T-helper 1 cell treated with Interleukin-12 subunit alpha and Interleukin-12 subunit beta and Interleukin-4 antibody, amounts not matched to agents 30 ng/mL and 1 ng/mL, for 36 hours (primary cell): ENCODE measurements at regions not wholly inside any gene's neighbourhood (a gene's known extent, or its start where the extent isn't known, plus 50 kb on each side); places are given as distances from the start of the nearest gene placed in this dataset.
"Not testable (repeated sequence)": the region's sequence is repeated elsewhere in the genome, so short reads cannot be mapped to it uniquely, and the experiment has no call there.

ENCODE experiments used
- intact Hi-C: fragments of 100-400 bp; cut with micrococcal nuclease; formaldehyde crosslinking; loops from one replicate; pipeline ENCODE4 v1.15.1; 2024

DNA sequence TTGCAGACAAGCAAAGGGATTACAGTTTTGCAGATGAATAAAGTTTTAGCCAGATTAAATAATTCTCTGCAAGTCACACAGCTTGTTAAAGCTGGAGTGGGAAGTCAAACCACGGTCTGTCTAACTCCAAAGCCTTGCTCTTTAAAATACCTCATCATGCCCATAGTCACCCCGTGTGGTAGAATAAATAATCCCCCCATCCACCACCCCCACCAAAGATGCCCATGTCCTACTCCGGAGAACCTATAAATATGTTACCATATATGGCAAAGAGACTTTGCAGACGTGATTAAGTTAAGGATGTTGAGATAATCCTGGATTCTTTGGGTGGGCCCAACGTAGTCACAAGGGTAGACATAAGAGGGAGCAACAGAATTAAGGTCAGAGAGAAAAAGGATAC, 118.7 kb downstream of the BEND2 start:
- intact Hi-C loops: no loop called here

DNA sequence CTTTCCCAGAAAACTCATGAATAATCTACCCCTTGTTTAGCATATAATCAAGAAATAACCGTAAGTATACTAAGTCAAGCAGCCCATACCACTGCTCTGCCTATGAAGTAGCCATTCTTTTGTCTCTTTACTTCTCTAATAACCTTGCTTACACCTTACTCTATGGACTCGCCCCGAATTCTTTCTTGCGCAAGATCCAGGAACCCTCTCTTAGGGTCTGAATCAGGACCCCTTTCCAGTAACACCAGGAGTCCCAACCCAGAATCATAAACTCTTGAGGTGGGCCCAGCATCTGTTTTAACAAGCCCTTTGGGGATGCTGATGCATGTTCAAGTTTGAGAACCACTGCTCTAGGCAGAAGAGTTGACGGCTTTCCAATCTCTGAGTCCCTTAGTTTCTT, 119.6 kb downstream of the BEND2 start:
- intact Hi-C loops: no loop called here

DNA sequence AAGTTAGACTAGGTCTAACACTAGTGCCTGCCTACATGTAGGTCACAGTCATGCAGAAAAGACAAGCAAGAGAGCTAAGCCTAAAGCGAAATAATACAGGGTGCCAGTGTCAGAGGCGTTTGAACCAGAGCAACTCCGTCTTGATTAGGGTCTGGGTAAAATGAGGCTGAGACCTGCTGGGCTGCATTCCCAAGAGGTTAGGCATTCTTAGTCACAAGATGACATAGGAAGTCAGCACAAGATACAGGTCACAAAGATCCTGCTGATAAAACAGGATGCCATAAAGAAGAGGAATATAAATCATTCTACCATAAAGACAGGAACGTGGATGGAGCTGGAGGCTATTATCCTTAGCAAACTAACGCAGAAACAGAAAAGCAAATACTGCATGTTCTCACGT, 120.9 kb downstream of the BEND2 start:
- intact Hi-C loops: no loop called here

DNA sequence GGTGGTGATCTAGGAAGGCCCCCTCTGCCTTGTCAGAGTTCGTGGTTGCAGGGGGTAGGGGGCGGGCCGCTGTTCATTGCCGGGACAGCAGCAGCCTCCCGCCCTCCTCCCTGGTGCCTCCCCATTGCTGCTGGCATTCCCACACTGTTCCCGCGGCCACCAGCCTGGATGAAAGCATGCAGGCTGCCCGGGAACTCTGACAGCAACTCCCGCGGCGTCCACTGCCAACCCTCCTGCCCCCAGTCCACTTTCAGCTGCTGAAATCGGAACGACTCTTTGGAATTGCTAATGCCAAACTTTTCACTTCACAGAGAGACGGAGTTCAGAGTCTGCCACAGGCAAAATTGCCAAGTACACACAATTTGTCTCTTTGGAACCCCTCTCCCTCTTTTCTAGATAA, 121.9 kb downstream of the BEND2 start:
- intact Hi-C loops: no loop called here

DNA sequence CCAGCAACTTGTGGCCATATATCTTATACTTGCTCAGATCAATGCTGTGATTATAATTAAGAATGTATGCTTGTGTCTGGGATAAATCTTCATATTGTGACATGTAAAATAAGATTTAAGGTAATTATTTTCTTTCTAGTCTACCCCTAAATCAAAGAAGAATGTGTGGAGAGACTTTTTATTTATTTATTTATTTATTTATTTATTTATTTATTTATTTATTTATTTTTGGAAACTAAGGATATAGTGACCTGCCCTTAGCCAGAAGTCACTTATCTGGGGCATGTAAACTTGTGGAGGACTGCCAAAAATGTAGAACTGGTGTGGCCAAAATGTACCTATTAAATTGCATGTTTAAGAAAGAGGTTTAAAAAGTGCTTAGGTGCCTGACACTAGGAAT, 144.3 kb downstream of the BEND2 start:
- intact Hi-C loops: no loop called here

DNA sequence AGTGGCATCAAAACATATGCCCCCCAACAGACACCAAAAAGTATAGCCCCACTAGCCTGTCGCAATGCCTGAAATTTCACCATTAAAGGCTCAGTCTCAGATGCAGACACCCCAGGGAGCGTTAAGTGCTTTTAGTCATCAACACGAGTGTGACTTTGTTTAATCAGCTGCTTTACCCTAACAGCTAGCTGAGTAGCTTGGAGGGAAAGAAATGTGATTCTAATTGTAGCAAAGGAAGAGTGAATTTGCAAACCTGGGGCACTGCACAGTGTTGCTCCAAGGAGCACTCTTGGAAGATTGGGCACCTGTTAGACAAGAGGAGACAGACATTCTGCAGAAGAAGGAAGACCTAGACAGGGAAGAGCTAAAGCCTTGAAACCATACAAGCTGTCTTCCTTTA, 145.1 kb downstream of the BEND2 start:
- intact Hi-C loops: no loop called here

DNA sequence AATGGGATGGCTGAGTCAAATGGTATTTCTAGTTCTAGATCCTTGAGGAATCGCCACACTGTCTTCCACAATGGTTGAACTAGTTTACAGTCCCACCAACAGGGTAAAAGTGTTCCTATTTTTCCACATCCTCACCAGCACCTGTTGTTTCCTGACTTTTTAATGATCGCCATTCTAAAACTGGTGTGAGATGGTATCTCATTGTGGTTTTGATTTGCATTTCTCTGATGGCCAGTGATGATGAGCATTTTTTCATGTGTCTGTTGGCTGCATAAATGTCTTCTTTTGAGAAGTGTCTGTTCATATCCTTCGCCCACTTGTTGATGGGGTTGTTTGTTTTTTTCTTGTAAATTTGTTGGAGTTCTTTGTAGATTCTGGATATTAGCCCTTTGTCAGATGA, 152.6 kb downstream of the BEND2 start:
- intact Hi-C loops: not testable (repeated sequence)

DNA sequence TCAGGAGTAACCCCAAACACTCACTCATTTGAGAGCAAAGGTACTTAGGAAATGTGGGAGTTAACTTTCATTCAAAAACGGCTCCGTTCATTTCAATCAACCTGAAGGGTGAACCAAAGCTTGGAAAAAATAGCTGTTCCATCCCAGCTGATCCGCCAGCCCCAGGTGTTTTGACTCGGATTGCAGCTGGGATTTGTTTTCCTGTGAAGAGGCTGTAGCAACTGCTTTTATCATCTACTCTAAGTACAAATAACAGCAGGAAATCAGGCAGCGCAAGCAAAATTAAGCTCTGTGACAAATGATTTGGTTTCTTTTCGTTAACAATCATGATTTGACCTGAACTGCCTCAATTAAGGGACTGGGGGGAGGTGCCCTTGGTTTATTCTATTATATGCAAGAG, 154.7 kb downstream of the BEND2 start:
- intact Hi-C loops: no loop called here

DNA sequence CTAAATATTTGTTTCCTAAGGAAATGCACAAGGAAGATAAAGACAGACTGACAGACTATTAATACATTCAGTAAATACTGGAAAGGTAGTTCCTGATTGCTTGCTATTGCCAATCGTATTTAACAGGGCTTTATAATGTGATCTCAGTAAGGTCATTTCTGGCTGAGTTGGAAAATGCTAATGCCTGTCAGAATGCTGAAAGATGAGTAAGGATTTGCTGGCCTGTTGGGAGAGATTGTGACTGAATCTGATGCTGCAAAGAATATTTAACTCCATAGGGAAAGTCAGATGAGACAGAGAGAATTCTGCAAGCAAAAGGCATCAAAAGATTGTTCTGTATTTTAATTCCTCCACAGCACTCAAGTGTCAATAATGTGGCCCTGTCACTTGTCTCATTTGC, 169.0 kb downstream of the BEND2 start:
- intact Hi-C loops: no loop called here

DNA sequence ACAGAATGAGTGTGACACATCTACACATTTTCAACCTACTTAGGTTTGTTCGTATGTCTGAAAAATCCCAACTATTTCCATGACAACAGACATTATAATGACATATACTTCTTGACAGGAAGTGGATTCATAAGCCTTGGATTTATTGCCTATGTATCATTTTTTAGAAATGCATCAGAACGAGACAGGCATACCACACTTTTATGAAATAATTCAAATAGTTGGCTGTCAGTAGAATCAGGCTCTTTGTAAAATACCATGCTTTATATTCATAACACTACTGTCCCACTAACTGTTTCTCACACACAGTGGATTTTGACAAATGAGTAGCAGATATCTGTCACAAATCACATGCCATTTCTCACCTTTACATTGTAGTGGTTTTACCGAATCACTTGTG, 173.2 kb downstream of the BEND2 start:
- intact Hi-C loops: no loop called here

DNA sequence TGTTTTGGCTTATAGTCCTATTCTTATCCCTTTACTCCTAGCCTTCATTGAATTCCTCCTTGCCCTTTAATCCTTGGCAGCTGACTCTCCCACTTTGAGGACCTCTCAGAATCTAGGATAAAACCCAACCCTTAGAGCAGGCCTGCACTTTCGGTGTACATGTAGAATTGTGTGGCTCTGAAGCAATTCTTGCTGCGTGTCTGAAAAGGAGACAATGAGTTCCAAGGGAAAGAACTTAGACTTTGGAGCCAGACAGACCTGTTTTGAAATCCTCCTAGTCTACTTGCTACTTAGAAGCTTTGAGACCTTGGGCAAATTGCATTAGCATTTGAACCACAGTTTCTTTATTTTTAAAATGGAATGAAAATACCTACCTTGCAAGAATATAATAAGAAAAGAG, 175.2 kb downstream of the BEND2 start:
- intact Hi-C loops: no loop called here

DNA sequence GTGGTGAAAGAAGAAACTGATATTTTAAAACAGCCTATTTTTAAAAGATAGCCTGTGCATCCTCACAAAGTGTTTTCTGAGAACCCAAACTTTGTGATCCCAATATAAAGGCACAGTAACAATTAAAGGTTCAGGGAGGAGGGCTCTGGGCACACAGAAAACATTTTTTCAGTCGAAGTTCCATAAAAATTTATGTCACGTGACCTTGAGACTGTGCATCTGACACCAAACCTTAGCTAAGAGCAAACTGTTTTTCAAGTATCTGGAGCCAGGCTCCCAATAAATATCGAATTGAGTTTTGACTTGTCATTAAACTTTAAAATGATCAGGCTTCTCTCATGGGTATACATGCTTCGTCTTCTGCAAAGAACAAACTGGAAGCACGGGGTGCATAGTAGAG, 177.9 kb downstream of the BEND2 start:
- intact Hi-C loops: no loop called here

DNA sequence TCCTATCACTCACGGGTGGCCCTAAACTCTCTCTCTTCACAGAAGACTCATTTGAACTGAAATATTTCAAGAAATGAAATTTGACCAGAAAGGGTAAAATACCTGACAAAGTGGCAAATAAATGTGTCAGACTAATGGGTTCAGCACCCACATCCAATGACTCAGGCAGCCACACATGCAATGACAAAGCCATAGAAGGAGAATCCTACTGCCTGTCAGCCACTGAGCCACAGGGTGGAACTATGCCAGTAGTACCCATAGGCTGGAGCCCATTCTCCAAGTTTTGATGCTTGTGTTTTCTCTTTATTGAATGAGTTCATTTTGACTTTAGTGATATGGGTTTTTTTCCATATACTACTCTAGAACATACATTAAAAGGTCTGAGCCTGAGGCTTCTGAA, 179.0 kb downstream of the BEND2 start:
- intact Hi-C loops: no loop called here

DNA sequence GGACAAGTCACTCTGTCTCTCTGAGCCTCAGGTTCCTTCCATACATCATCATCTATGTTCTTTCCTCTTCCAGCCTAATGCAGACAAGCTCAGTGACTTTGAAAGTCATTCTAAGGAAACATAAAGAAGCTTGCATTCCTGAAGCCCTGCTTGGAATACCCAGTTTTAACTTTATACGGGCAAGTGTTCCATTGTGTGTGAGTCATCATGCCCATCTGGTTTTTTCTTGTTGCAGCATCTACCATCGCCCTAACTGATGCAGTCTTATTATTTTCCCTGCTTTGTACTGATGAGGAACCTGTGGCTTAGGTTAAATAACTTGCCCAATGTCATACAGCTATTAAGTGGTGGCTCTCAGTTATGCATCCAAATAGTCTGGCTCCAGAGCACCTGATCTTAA, 177.9 kb upstream of the RAI2 start:
- intact Hi-C loops: no loop called here

DNA sequence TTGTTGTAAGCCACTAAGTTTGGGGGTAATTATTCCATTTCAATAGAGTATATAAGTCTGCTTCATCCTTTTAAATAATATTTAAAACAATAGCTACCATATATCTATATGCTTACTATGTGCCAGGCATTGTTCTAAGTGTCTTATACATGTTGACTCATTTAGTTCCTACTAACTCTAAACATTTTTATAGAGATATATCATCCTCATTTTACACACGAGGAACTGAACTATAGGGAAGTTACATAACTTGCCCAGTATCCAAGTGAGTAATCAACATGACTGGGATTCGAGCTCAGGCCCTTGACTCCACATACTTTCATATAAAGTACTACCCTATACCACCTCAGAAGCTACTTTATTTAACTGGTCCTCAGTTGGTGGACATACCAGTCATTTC, 175.3 kb upstream of the RAI2 start:
- intact Hi-C loops: no loop called here

DNA sequence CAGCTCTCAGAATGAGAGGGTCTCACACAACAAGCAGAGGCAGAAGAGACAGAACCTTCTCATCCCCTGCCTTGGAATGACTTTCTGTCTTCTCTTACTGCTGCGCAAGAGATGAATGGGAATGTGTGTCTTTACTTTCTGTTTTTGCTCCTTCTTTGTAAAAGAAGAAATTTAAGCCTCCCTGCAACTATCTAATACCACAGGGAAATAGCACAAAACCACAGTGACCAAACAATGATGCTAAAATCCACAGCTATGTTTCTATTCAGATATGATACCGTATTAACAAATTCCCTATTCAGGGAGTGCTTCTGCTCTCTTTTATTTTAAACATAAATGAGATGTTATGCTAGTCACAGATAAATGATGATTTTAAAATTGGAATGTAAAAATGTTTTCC, 173.8 kb upstream of the RAI2 start:
- intact Hi-C loops: no loop called here

DNA sequence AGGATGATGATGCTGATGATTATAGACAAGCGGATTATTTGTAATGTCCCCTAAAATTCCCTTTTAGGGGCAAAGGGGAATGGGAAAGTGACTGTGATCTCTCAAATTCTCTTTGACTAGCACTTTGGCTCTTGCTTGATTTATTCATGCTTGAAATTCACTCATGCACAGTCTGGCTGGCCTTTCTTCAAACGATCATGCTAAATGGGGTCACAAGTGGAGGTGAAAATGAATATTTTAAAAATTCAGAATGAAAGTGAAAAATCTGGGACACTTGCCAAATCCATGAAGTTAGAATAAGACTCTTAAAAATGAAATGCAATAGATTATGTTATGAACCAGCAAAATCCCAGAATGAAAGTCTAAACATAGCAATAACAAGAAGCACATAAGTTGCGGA, 173.4 kb upstream of the RAI2 start:
- intact Hi-C loops: no loop called here

DNA sequence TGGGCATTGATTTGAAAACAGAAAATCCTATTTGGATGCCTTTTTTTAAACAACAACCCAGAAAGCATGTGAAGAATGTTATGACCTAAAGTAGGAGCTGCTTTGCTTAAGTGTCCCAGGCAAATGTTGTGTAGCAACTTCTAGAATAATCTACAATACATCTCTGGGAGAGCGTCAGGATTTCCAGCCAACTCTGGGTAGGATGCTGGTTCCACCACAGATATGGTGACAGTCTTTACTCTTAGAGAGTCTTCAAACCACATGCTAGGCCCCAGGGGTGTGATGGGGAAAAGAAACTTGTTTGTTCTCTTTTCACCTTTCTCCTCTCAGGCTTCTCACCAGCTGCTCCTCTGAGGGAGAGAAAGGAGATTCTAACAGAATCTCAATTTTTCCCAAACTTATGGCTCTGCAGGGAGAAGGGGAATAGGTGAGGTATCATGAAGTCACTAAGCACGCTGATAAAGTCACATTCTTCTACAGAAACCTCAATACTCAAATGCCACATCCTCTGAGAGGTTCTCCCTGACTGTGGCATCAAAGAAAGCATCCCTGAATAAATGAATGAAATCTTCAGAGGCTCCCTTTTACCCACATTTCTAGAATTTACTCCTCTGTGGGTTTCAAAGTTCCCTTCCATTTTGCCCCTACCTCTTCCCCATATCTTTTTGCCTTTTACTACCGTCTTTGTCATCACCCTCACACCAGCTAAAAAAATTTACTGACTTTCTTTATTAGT, 171.6 kb upstream of the RAI2 start:
- intact Hi-C loops: no loop called here

DNA sequence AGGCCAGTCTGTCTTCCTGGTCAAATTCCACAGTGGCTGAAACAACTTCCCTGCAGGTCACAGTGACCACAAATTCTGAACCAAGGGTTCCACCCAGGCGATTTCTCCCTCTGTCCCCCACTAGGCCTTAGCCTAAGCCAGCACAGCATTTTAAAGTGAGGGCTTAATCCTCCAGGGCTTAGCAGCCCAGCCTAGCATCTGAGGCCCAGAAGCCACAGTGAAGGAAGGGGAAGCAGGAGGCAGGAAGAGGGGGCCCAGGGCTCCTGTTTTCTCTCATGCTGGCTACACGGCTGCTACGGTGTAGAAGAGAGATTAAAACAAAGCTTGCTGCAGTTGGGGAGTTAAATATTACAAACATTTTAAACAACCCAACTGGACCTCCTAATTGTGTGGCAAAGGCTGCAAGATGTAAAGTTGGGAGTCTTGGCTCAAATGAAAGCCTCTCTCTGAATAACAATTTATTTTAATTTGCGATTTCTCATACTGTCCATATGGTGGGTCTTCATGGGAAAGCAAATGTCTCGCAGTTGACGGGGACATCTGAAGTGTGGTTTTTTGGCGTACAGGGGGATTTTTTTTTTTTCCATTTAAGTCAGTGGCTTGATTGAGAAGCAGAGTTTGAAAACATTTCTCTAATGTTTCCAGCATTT, 170.8 kb upstream of the RAI2 start:
- intact Hi-C loops: no loop called here

DNA sequence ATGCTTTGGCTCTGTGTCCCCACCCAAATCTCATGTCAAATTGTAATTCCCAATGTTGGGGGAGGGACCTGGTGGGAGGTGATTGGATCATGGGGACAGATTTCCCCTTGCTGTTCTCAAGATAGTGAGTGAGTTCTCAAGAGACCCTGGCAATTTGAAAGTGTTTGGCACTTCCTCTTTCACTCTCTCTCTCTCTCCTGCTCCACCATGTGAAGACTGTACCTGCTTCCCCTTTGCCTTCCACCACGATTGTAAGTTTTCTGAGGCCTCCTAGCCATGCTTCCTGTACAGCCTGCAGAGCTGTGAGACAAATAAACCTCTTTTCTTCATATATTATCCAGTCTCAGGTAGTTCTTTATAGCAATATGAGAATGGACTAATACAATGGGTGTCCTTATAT, 169.6 kb upstream of the RAI2 start:
- intact Hi-C loops: not testable (repeated sequence)

DNA sequence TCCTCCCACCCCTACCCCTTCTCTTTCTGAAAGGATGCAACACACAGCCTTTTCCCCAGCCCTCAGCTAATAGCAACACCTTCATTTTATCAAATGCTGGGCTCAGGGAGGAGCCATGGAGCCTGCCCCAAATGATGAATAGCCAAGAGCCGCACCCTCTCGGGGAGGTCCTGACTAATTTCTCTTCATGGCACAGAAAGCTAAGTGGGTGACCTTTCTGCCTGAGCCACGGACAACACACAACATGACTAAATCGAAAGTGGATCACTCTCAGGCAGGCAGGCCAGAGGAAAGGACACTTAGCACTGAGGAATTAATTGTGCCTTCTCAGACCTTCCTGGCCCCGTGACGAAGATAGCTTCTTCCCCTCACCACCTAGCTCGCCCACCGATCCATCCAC, 165.1 kb upstream of the RAI2 start:
- intact Hi-C loops: no loop called here

DNA sequence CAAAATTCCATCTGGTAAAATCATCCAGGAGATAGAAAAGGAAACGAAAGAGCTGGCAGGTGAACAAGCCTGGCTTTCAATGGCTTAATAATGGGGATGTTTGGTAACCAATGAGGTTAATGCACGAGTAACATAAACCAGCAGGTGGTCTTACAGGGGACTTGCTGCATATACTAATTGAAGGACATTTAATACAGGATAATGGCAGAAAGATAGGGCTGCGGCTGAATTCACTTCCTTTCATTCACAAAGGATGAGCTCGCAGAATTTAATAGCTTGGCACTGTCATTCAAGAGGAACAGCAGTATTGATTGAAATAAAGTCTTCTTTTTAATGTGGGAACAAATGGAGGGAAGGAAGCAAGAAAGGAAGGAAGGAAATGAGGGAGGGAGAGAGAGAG, 156.3 kb upstream of the RAI2 start:
- intact Hi-C loops: no loop called here

DNA sequence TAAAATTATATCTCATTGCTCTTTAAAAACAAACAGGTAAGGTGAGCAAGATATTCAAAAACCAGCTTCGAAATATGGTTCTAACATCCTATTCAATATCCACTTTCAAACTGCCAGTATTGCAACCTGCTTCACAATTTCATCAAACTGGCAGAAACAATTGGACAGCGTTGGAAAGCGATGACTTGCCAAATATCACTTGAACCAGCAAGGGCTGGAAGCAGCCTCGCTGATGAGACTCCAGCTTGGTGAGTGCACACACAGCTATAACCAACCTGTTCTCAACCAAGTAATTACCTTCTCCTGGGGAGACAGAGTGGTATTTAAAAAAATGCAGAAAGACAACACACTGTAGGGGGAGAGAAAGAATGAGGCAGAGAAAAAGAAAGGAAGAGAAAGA, 155.8 kb upstream of the RAI2 start:
- intact Hi-C loops: no loop called here

DNA sequence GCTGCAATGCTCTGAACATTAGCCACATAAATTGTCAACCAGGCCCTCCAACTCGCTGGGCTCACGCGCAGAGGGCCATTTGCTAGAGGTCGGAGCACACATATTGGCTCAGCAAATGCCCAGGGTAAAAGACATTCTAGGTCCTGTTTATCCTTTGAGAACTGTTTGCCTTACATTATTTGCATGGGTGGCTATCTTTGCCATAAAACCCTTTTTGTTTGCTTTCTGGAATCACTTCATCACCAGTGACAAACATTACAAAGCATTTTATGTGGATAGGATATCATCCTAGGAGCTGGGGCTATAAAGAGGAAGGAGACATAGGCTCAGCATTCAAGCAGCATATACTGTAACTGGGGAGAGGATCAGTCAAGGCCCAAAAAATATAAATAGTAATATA, 149.2 kb upstream of the RAI2 start:
- intact Hi-C loops: no loop called here
